SU-DHL-6 (cell line): ENCODE measurements at regions not wholly inside any gene's neighbourhood (a gene's known extent, or its start where the extent isn't known, plus 50 kb on each side); places are given as distances from the start of the nearest gene placed in this dataset.
"Not testable (repeated sequence)": the region's sequence is repeated elsewhere in the genome, so short reads cannot be mapped to it uniquely, and the experiment has no call there.

Experiments
- EZH2phosphoT487 ChIP-seq: fragments of 200-600 bp; sonication (generic), shearing (Covaris generic); conservative IDR thresholded peaks from 2 replicates; pipeline ENCODE4 v1.6.1; 2018; ENCODE audit warnings: mild to moderate bottlenecking, antibody characterized with exemption, low read length, moderate library complexity, mixed read lengths
- TF ChIP-seq, protein P1 (sequence below): fragments of 200-600 bp; sonication (generic); IDR thresholded peaks from one replicate; pipeline ENCODE4 v1.5.1; 2017; ENCODE audit warnings: antibody characterized with exemption, mild to moderate bottlenecking, low read length, moderate library complexity; ENCODE audit not compliant: insufficient read depth, poor library complexity, severe bottlenecking

DNA sequence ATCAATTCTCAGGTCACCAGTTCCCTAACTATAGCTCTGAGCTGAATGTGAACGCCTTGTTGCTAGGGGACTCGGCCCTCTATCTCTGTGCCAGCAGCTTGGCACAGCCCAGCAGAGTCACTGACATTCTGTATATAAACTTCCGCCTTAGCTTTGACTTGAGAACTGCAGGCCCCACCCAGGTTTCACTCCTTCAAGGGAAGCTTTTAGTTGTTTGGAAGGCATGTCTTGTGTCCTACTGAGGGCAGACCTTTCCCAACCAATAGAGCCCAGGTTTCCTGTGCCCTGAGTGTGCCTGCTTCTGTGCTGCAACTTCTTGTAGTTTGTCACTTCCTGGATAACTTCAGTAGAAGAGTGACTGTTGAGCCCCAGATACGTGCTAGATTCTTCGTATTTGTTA lies 228.8 kb upstream of the PRSS1 start:
- not testable (repeated sequence) for TF ChIP-seq EZH2phosphoT487
- TF ChIP-seq, protein P1, sequence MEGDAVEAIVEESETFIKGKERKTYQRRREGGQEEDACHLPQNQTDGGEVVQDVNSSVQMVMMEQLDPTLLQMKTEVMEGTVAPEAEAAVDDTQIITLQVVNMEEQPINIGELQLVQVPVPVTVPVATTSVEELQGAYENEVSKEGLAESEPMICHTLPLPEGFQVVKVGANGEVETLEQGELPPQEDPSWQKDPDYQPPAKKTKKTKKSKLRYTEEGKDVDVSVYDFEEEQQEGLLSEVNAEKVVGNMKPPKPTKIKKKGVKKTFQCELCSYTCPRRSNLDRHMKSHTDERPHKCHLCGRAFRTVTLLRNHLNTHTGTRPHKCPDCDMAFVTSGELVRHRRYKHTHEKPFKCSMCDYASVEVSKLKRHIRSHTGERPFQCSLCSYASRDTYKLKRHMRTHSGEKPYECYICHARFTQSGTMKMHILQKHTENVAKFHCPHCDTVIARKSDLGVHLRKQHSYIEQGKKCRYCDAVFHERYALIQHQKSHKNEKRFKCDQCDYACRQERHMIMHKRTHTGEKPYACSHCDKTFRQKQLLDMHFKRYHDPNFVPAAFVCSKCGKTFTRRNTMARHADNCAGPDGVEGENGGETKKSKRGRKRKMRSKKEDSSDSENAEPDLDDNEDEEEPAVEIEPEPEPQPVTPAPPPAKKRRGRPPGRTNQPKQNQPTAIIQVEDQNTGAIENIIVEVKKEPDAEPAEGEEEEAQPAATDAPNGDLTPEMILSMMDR, result not testable (repeated sequence)
